Esophagus muscularis mucosa (tissue), 4 donors: ENCODE measurements at regions not wholly inside any gene's neighbourhood (a gene's known extent, or its start where the extent isn't known, plus 50 kb on each side); places are given as distances from the start of the nearest gene placed in this dataset.

Source experiments
- DNase-seq: peaks from one replicate; pipeline ENCODE4 v3.0.0-alpha.2; 2017; ENCODE audit errors: extremely low spot score
- H3K27ac ChIP-seq, 4 donors: fragments of 200-600 bp; sonication (generic); replicated peaks in 1 of 4; 1 replicate in 3 of 4; 2 replicates in 1 of 4; pipeline ENCODE4 v1.5.1; 2016 to 2019; ENCODE audit warnings: mild to moderate bottlenecking in 1 of 4
- H3K27me3 ChIP-seq, 4 donors: fragments of 200-600 bp; sonication (generic); one replicate each; pipeline versions ENCODE4 v1.5.1 to v1.6.0; 2016 to 2019
- H3K36me3 ChIP-seq, 4 donors: fragments of 200-600 bp; sonication (generic); one replicate each; pipeline ENCODE4 v1.5.1; 2016 to 2019
- H3K4me1 ChIP-seq, 4 donors: fragments of 200-600 bp; sonication (generic); one replicate each; pipeline ENCODE4 v1.5.1; 2016 to 2019
- H3K4me3 ChIP-seq, 4 donors: fragments of 200-600 bp; sonication (generic); 1 replicate in 2 of 4; 2 replicates in 2 of 4; pipeline ENCODE4 v1.5.1; 2016 to 2019; ENCODE audit warnings: mild to moderate bottlenecking in 4 of 4, moderate library complexity in 1 of 4
- H3K9me3 ChIP-seq, 4 donors: fragments of 200-600 bp; sonication (generic); 1 replicate in 3 of 4; 2 replicates in 1 of 4; pipeline ENCODE4 v1.5.1; 2016 to 2019
- EP300 ChIP-seq: sonication (generic); formaldehyde crosslinking; IDR thresholded peaks from one replicate; pipeline ENCODE4 v1.6.1; 2017; ENCODE audit warnings: antibody characterized with exemption
- POLR2A ChIP-seq: fragments of 450-650 bp; IDR thresholded peaks from one replicate; pipeline ENCODE4 v1.6.1; 2017; ENCODE audit warnings: antibody characterized with exemption, moderate library complexity, mild to moderate bottlenecking, low read depth
- POLR2AphosphoS5 ChIP-seq, 2 donors: sonication (generic); formaldehyde crosslinking; IDR thresholded peaks; one replicate each; pipeline ENCODE4 v1.6.1; 2017; ENCODE audit warnings: antibody characterized with exemption in 2 of 2
- WGBS: methylation state at CpG from one replicate; pipeline ENCODE4 v1.1.5; 2018; 5-methylcytosine and 5-hydroxymethylcytosine counted together
- intact Hi-C: fragments of 100-400 bp; cut with DNase I; formaldehyde crosslinking; loops from one replicate; pipeline ENCODE4 v1.15.1; 2023
- TF ChIP-seq, protein P1 (sequence below), 3 experiments: fragments of 200-600 bp in 2 of 3; fragments of 450-650 bp in 1 of 3; sonication (generic) in 2 of 3; IDR thresholded peaks; one replicate each; pipeline ENCODE4 v1.5.1; 2017 to 2019; ENCODE audit warnings: antibody characterized with exemption in 3 of 3, mild to moderate bottlenecking in 2 of 3, moderate library complexity in 1 of 3

DNA sequence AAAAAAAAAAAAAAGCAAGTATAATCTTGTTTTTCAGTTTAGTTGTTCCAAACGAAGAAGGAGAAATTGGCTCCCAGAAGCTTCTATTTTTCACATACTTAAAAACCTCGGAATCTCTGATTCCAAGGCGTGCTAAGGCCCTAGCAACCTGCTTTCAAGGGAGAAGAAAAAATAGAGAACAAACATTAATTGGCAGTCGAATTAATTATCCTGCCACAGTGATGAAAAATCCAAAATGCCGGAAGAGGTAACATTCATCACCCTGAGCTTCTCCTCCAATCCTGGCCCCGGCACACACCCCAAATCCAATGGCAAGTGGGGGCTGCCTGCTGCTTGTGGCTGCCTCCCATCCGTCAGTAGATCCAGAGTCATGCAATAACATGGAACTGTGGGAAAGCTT lies 250.2 kb upstream of the CHAC2 start:
- H3K27ac ChIP-seq, result no peak overlapping the region
- H3K4me1 ChIP-seq, result peaks cover 4 to 13% (median 9%) of the 10 kb centered on the region in 4 donors
- TF ChIP-seq, protein P1, sequence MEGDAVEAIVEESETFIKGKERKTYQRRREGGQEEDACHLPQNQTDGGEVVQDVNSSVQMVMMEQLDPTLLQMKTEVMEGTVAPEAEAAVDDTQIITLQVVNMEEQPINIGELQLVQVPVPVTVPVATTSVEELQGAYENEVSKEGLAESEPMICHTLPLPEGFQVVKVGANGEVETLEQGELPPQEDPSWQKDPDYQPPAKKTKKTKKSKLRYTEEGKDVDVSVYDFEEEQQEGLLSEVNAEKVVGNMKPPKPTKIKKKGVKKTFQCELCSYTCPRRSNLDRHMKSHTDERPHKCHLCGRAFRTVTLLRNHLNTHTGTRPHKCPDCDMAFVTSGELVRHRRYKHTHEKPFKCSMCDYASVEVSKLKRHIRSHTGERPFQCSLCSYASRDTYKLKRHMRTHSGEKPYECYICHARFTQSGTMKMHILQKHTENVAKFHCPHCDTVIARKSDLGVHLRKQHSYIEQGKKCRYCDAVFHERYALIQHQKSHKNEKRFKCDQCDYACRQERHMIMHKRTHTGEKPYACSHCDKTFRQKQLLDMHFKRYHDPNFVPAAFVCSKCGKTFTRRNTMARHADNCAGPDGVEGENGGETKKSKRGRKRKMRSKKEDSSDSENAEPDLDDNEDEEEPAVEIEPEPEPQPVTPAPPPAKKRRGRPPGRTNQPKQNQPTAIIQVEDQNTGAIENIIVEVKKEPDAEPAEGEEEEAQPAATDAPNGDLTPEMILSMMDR (IDR thresholded peaks at IDR 0.05), result no peak
- TF ChIP-seq POLR2AphosphoS5 (IDR thresholded peaks at IDR 0.05), result no peak
- no peak for TF ChIP-seq EP300
- no peak for TF ChIP-seq POLR2A
- WGBS, result 87% methylated on average over 7 of the region's 7 CpGs
- no peaks in the 10 kb centered on the region for H3K27me3 ChIP-seq
- no peak for DNase-seq
- H3K36me3 ChIP-seq, result no peaks in the 10 kb centered on the region
- H3K4me3 ChIP-seq, result no peak overlapping the region
- intact Hi-C loops, result no loop called here
- no peaks in the 10 kb centered on the region for H3K9me3 ChIP-seq

DNA sequence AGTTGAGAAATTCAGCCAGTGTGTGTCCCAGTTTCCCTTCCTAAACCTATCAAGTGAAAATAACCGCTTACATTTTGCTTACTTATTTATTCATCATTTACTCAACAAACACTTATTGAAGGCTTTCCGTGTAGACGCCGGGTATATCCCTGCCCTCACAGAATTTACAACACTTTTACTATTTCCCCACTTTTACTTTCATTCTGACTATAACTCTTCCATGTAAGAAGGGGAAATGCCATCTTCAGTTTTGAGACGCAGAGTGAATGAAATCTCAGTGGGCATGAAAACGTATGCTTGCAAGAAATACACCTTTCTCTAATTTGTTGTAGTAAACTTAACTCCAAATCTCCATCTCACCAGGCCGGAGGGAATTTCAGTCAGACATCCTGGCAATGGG lies 251.0 kb upstream of the CHAC2 start:
- 91% methylated on average over 7 of the region's 7 CpGs for WGBS
- Histone ChIP-seq H3K27ac (no peak overlapping the region), H3K4me1 (peaks cover 4 to 13% (median 9%) of the 10 kb centered on the region in 4 donors), H3K27me3 (no peaks in the 10 kb centered on the region), H3K36me3 (no peaks in the 10 kb centered on the region), H3K9me3 (no peaks in the 10 kb centered on the region), H3K4me3 (no peak overlapping the region)
- intact Hi-C loops, result no loop called here
- TF ChIP-seq POLR2A (no peak), EP300 (no peak), POLR2AphosphoS5 (IDR thresholded peaks at IDR 0.05) (no peak)
- TF ChIP-seq, protein P1 (IDR thresholded peaks at IDR 0.05), result no peak
- no peak for DNase-seq

DNA sequence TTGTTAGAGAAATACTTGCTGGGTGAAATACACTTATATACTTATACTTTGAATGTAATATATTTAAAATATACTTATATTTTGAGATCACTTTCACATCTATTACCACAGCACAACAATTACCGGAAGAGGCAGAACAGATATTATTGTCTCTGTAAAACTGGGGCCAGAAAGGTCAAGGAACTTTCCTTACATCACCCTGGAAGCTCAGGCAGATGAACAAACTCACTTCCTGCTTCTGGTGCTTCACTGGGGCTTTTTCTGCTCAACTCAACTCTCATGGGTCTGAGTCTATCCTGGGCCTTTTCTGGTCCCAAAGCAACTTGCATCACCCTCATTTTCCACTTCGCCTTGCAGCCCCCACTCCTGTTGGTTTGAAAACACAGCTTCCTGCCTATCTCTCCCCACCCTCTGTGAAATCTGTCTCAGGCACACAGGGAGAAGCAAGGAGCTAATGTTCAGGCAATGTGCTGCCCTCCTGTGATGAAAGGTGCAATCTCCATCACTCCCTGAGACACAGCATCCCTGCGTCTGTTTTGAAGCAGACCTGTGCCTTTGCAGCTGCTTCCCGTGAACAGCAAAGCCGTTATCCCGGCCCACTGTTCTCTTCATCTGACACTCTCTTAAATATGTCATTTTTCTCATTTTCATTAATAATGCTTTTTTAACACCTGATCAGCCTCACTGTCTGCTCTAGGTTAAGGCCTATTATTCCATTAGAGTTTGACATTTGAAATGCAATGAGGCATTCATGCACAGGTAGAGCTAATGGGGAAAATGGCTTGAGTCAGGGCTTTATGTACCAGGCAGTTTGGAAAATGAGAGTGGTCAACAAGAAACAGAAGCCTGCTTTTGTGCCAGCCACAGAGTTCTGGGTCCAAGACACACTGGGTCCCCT lies 251.9 kb upstream of the CHAC2 start:
- 75% methylated on average over 6 of the region's 6 CpGs for WGBS
- H3K36me3 ChIP-seq, result no peaks in the 10 kb centered on the region
- no peak for TF ChIP-seq POLR2A
- no peak for TF ChIP-seq POLR2AphosphoS5 (IDR thresholded peaks at IDR 0.05)
- no peak for TF ChIP-seq EP300
- TF ChIP-seq, protein P1 (IDR thresholded peaks at IDR 0.05), result peak in 1 of 3 experiments; percentile 19
- no peak overlapping the region for H3K27ac ChIP-seq
- H3K4me3 ChIP-seq, result no peak overlapping the region
- no peaks in the 10 kb centered on the region for H3K9me3 ChIP-seq
- H3K27me3 ChIP-seq, result no peaks in the 10 kb centered on the region
- no peak for DNase-seq
- intact Hi-C loops, result no loop called here
- H3K4me1 ChIP-seq, result peaks cover 2 to 10% (median 9%) of the 10 kb centered on the region in 4 donors

DNA sequence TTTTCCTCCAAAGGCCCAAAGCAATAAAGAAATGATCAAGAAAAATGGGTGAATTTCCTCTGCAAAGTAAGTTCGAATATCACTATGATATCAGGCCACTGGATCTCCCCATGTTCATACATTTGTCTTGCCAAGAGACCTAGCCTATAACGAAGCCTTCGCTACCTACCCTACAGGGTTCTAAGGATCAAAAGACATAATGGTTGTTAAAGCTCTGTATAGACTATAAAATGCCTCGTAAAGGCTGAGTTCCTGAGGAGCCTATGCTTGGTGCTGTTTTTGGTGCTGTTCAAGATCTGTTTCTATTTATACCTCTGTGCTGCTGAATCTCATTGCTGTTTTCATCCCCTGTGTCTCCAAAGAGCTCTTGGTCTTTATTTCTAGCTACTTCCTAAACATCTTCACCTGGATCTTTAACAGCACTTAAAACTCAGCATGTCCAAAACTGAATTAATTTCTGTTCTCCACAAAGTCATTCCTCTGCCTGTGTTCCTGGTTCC lies 254.4 kb upstream of the CHAC2 start:
- Histone ChIP-seq H3K27ac (no peak overlapping the region), H3K27me3 (no peaks in the 10 kb centered on the region), H3K9me3 (no peaks in the 10 kb centered on the region), H3K4me3 (no peak overlapping the region), H3K36me3 (no peaks in the 10 kb centered on the region), H3K4me1 (no peaks in the 10 kb centered on the region)
- TF ChIP-seq POLR2AphosphoS5 (IDR thresholded peaks at IDR 0.05), result no peak
- TF ChIP-seq, protein P1 (IDR thresholded peaks at IDR 0.05), result no peak
- no peak for TF ChIP-seq EP300
- TF ChIP-seq POLR2A, result no peak
- DNase-seq, result no peak
- WGBS, result 91% methylated on average over 4 of the region's 4 CpGs
- intact Hi-C loops, result no loop called here
